ENCODE measurements at regions not wholly inside any gene's neighbourhood (a gene's known extent, or its start where the extent isn't known, plus 50 kb on each side); places are given as distances from the start of the nearest gene placed in this dataset.
"Not testable (repeated sequence)": the region's sequence is repeated elsewhere in the genome, so short reads cannot be mapped to it uniquely, and the experiment has no call there.

GRCh38 chr2:153256876-153257275, 221.7 kb downstream of the RPRM start:
- H3K4me3 ChIP-seq (ENCODE audit: low read depth in 2 of 2, low read length in 1 of 2); H3K9me2 ChIP-seq: not testable (repeated sequence)

GRCh38 chr2:153246636-153247035, 231.9 kb downstream of the RPRM start:
- H3F3A ChIP-seq (replicated peaks; ENCODE audit: insufficient read depth); POLR2A ChIA-PET; H4K20me1 ChIP-seq (ENCODE audit: insufficient read depth); H3K4me1 ChIP-seq (ENCODE audit: control insufficient read depth in 1 of 2, insufficient read depth in 2 of 2, low read depth in 1 of 2, low read length in 1 of 2); H3K4me3 ChIP-seq (ENCODE audit: low read depth in 2 of 2, low read length in 1 of 2); H3K27me3 ChIP-seq (ENCODE audit: insufficient read depth); H2AFZ ChIP-seq (ENCODE audit: low read depth); CTCF ChIA-PET; H3K36me3 ChIP-seq (replicated peaks in 1 of 2; ENCODE audit: control insufficient read depth in 1 of 2, insufficient read depth in 2 of 2, low read length in 1 of 2); H3K27ac ChIP-seq (ENCODE audit: low read depth in 2 of 2, low read length in 1 of 2); H3K9me3 ChIP-seq; H3K4me2 ChIP-seq; H3K9ac ChIP-seq; DNase-seq; H3K79me2 ChIP-seq (ENCODE audit: insufficient read depth); H3K9me2 ChIP-seq: not testable (repeated sequence)
- 0% methylated on average over 1 of the region's 1 CpG for WGBS (ENCODE audit: low lambda C conversion rate)

More at GRCh38 chr2:153256876-153257275, 221.7 kb downstream of the RPRM start:
- H3K9ac ChIP-seq; H3K79me2 ChIP-seq (ENCODE audit: insufficient read depth); H3F3A ChIP-seq (replicated peaks; ENCODE audit: insufficient read depth); H3K4me1 ChIP-seq (ENCODE audit: control insufficient read depth in 1 of 2, insufficient read depth in 2 of 2, low read depth in 1 of 2, low read length in 1 of 2); CTCF ChIA-PET; DNase-seq; H4K20me1 ChIP-seq (ENCODE audit: insufficient read depth); H3K4me2 ChIP-seq; H2AFZ ChIP-seq (ENCODE audit: low read depth); H3K27me3 ChIP-seq (ENCODE audit: insufficient read depth); H3K36me3 ChIP-seq (replicated peaks in 1 of 2; ENCODE audit: control insufficient read depth in 1 of 2, insufficient read depth in 2 of 2, low read length in 1 of 2); POLR2A ChIA-PET; H3K9me3 ChIP-seq; H3K27ac ChIP-seq (ENCODE audit: low read depth in 2 of 2, low read length in 1 of 2): not testable (repeated sequence)
- WGBS (ENCODE audit: low lambda C conversion rate) = 57% methylated on average over 5 of the region's 18 CpGs

- DNase-seq = no peak
- no peaks in the 10 kb centered on the region; a peak in 1 of 4 replicates for H3K4me1 ChIP-seq (ENCODE audit: control insufficient read depth in 1 of 2, insufficient read depth in 2 of 2, low read depth in 1 of 2, low read length in 1 of 2)
- H3K4me2 ChIP-seq = no peak overlapping the region
- no peaks in the 10 kb centered on the region for H3K36me3 ChIP-seq (replicated peaks in 1 of 2; ENCODE audit: control insufficient read depth in 1 of 2, insufficient read depth in 2 of 2, low read length in 1 of 2)
- H4K20me1 ChIP-seq (ENCODE audit: insufficient read depth) = no peaks in the 10 kb centered on the region
- H3F3A ChIP-seq (replicated peaks; ENCODE audit: insufficient read depth) = no peaks in the 10 kb centered on the region
- no peak overlapping the region for H2AFZ ChIP-seq (ENCODE audit: low read depth)
- WGBS (ENCODE audit: low lambda C conversion rate) = 22% methylated on average over 1 of the region's 1 CpG
- no peaks in the 10 kb centered on the region for H3K27me3 ChIP-seq (ENCODE audit: insufficient read depth)
- H3K9me3 ChIP-seq = no peaks in the 10 kb centered on the region
- ChIA-PET POLR2A (no interaction called here), CTCF (no interaction called here)
- H3K9ac ChIP-seq = no peak overlapping the region
- no peak overlapping the region for H3K27ac ChIP-seq (ENCODE audit: low read depth in 2 of 2, low read length in 1 of 2)
- no peak overlapping the region for H3K4me3 ChIP-seq (ENCODE audit: low read depth in 2 of 2, low read length in 1 of 2)
- H3K9me2 ChIP-seq = no peaks in the 10 kb centered on the region
- no peaks in the 10 kb centered on the region for H3K79me2 ChIP-seq (ENCODE audit: insufficient read depth)
- no peak for TF ChIP-seq RFX5 (IDR thresholded peaks at IDR 0.05; ENCODE audit: low read length)
- TF ChIP-seq RXRA (IDR thresholded peaks at IDR 0.05; ENCODE audit: borderline replicate concordance, low read depth) = no peak
- no peak for TF ChIP-seq USF2 (IDR thresholded peaks at IDR 0.05; ENCODE audit: borderline replicate concordance, low read depth, low read length)
- TF ChIP-seq IRF3 (IDR thresholded peaks at IDR 0.05; ENCODE audit: low read depth, low read length) = no peak
- no peak for TF ChIP-seq EZH2phosphoT487 (IDR thresholded peaks at IDR 0.05; ENCODE audit: borderline replicate concordance, low read depth)
- TF ChIP-seq EP300 (IDR thresholded peaks at IDR 0.05; ENCODE audit: borderline replicate concordance in 1 of 2, low read depth in 1 of 2, low read length in 1 of 2) = no peak
- no peak for TF ChIP-seq FOXM1 (IDR thresholded peaks at IDR 0.05; ENCODE audit: low read depth)
- TF ChIP-seq TCF12 (IDR thresholded peaks at IDR 0.05) = no peak
- no peak for TF ChIP-seq YY1 (IDR thresholded peaks at IDR 0.05; ENCODE audit: low read depth)
- TF ChIP-seq ZBTB33 (IDR thresholded peaks at IDR 0.05; ENCODE audit: borderline replicate concordance, low read depth) = no peak
- TF ChIP-seq TAF1 (IDR thresholded peaks at IDR 0.05; ENCODE audit: borderline replicate concordance, low read depth, low read length) = no peak
- TF ChIP-seq REST (IDR thresholded peaks at IDR 0.05; ENCODE audit: low read depth, low read length) = no peak
- no peak for TF ChIP-seq ELF1 (IDR thresholded peaks at IDR 0.05)
- no peak for TF ChIP-seq CHD2 (IDR thresholded peaks at IDR 0.05; ENCODE audit: low read length, partially characterized antibody)
- TF ChIP-seq JUND (IDR thresholded peaks at IDR 0.05) = no peak
- no peak for TF ChIP-seq GATA2 (CRISPR knock-in tag; IDR thresholded peaks at IDR 0.05)
These were observed 243.0 kb downstream of the RPRM start for GRCh38 chr2:153235516-153235915.
